ENCODE measurements at regions not wholly inside any gene's neighbourhood (a gene's known extent, or its start where the extent isn't known, plus 50 kb on each side); places are given as distances from the start of the nearest gene placed in this dataset.

DNA sequence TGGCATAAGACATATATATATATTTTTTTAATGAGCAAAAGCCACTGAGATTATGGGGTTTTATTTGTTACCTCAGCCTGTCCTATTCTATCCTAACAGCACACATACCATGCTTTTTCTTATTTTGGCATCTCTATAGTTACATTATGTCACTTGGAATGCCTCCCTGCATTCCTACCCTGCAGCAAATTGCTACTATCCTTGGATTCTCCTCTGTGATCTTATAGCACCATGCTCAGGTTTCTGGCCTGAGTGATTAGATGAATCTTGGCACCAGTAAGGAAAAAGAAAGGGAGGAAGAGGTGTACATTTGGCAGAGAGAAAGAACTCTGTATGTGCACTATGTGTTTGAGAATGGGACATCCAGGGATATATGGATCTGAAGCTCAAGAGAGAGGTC is 86.3 kb upstream of the PELI1 start:
- TF ChIP-seq, protein P1, sequence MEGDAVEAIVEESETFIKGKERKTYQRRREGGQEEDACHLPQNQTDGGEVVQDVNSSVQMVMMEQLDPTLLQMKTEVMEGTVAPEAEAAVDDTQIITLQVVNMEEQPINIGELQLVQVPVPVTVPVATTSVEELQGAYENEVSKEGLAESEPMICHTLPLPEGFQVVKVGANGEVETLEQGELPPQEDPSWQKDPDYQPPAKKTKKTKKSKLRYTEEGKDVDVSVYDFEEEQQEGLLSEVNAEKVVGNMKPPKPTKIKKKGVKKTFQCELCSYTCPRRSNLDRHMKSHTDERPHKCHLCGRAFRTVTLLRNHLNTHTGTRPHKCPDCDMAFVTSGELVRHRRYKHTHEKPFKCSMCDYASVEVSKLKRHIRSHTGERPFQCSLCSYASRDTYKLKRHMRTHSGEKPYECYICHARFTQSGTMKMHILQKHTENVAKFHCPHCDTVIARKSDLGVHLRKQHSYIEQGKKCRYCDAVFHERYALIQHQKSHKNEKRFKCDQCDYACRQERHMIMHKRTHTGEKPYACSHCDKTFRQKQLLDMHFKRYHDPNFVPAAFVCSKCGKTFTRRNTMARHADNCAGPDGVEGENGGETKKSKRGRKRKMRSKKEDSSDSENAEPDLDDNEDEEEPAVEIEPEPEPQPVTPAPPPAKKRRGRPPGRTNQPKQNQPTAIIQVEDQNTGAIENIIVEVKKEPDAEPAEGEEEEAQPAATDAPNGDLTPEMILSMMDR (IDR thresholded peaks at IDR 0.05), result no peak
- TF ChIP-seq EP300 (IDR thresholded peaks at IDR 0.05) (no peak), POLR2A (IDR thresholded peaks at IDR 0.05) (no peak), POLR2AphosphoS5 (IDR thresholded peaks at IDR 0.05) (no peak)
